ENCODE measurements at regions not wholly inside any gene's neighbourhood (a gene's known extent, or its start where the extent isn't known, plus 50 kb on each side); places are given as distances from the start of the nearest gene placed in this dataset.

DNA sequence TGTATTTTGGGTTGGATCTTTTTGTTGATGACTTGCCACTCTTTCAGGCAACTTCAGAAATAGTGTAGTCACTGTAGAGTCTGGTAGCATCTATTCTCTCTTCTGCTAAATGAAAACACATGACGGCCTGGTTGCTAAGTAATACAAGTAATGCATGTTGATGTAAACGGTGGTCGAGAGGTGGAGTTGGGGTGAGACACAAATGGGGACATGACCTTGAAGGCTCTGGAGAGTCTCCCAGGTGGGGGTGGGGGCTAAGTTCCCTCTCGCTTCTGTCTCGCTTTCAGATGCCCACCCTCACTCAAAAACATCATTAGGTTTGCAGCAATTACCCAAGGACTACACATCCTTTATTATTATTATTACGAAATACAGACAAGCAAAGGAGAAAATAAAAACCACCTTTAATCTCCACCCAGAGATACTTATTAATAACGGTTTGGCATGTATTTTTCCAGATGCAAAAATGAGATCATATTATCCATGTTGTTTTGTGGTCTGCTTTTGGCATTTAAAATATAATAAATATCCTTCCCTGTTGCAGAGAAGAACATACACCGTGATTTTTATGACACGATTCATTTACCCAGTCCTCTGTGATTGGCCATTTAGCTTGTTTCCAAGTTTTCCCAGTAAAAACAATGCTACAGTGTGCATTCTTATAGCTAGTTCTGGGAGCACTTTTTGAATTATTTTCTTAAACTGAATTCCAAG lies 138.1 kb downstream of the MIS18A start:
- H3K4me3 ChIP-seq (ENCODE audit: low read depth, low read length) = no peak overlapping the region
- TF ChIP-seq CTCF (IDR thresholded peaks at IDR 0.05; ENCODE audit: insufficient read depth, low read length, missing control alignments) = no peak
- ChIA-PET POLR2A (no interaction called here), CTCF (no interaction called here)
- no peak for DNase-seq (ENCODE audit: low read depth, low spot score)

GRCh38 chr21:32140151-32140550 lies 138.7 kb downstream of the MIS18A start:
- no peak for TF ChIP-seq CTCF (IDR thresholded peaks at IDR 0.05; ENCODE audit: insufficient read depth, low read length, missing control alignments)
- DNase-seq (ENCODE audit: low read depth, low spot score) = no peak
- POLR2A ChIA-PET = no interaction called here
- H3K4me3 ChIP-seq (ENCODE audit: low read depth, low read length) = no peak overlapping the region
- CTCF ChIA-PET = no interaction called here

DNA sequence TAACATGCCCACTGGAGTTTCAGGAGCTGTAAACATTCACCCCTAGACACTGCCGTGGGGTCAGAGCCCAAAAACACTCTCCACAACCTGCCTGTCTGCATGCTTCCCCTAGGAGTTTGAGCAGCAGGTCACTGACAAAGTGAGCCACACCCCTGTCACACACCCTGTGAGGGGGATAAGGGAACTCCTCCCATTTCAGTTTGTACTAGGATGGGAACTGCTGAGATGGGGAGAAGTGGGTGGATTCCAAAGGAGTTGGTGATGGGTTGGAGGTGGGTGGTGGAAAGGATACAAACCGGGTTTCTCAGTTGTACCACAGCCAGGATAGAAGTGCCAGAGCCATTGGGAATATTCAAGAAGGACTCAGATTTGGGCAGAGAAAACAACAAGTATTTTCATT lies 140.2 kb downstream of the MIS18A start:
- no peak for TF ChIP-seq CTCF (IDR thresholded peaks at IDR 0.05; ENCODE audit: insufficient read depth, low read length, missing control alignments)
- POLR2A ChIA-PET = no interaction called here
- DNase-seq (ENCODE audit: low read depth, low spot score) = no peak
- CTCF ChIA-PET = no interaction called here
- H3K4me3 ChIP-seq (ENCODE audit: low read depth, low read length) = no peak overlapping the region

DNA sequence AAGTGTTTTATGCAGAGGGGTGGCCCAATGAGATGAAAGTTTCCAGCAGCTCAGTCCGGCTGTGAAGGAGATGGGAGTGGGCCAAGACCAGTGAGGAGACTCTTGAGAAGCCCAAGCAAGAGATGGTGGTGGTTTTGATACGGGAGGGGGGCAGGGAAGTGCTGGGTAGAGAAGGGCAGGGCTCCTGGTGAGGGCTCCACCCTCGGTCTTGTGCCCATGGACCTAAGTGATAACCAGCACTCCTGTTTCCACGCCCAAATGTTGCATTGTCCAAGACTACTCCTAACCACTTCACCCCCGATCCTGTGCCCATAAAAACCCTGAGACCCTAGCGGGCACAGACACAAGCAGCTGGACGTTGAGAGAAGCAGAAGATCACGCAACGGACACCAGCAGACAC lies 140.9 kb downstream of the MIS18A start:
- ChIA-PET CTCF (no interaction called here), POLR2A (no interaction called here)
- TF ChIP-seq CTCF (IDR thresholded peaks at IDR 0.05; ENCODE audit: insufficient read depth, low read length, missing control alignments) = no peak
- H3K4me3 ChIP-seq (ENCODE audit: low read depth, low read length) = no peak overlapping the region
- no peak for DNase-seq (ENCODE audit: low read depth, low spot score)

DNA sequence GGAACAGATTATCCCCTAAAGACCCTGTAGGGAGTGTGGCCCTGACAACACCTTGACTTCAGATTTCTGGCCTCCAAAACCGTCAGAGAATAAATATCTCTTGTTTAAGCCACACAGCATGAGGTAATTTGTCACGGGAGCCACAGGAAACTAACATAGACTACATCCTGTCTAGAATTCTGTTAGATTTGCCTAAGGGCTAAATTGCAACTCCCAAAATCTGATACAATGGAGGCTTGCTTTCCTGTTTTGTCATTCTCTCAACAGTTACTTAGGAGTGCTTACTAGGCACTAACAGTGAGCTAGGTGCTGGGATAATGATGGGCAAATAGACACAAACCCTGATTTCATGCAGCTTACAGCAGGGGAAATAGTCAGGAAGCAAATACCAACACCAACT lies 141.6 kb downstream of the MIS18A start:
- no peak for TF ChIP-seq CTCF (IDR thresholded peaks at IDR 0.05; ENCODE audit: insufficient read depth, low read length, missing control alignments)
- H3K4me3 ChIP-seq (ENCODE audit: low read depth, low read length) = no peak overlapping the region
- ChIA-PET POLR2A (no interaction called here), CTCF (no interaction called here)
- DNase-seq (ENCODE audit: low read depth, low spot score) = no peak

- ChIA-PET CTCF (no interaction called here), POLR2A (no interaction called here)
- no peak for TF ChIP-seq CTCF (IDR thresholded peaks at IDR 0.05; ENCODE audit: insufficient read depth, low read length, missing control alignments)
- no peak overlapping the region for H3K4me3 ChIP-seq (ENCODE audit: low read depth, low read length)
- no peak for DNase-seq (ENCODE audit: low read depth, low spot score)
Measured at GRCh38 chr21:32136546-32136945, 142.3 kb downstream of the MIS18A start.
